DND-41 (cell line): ENCODE measurements at regions not wholly inside any gene's neighbourhood (a gene's known extent, or its start where the extent isn't known, plus 50 kb on each side); places are given as distances from the start of the nearest gene placed in this dataset.

Source experiments
- EZH2 ChIP-seq: IDR thresholded peaks from 3 replicates; pipeline ENCODE4 v1.6.1; 2012; ENCODE audit warnings: borderline replicate concordance, low read depth, mild to moderate bottlenecking, moderate library complexity, low read length, inconsistent platforms; ENCODE audit not compliant: severe bottlenecking
- TF ChIP-seq, protein P1 (sequence below): IDR thresholded peaks from 2 replicates; pipeline ENCODE4 v1.5.1; 2012; ENCODE audit warnings: borderline replicate concordance, low read length, moderate library complexity, mild to moderate bottlenecking; ENCODE audit not compliant: poor library complexity, severe bottlenecking; ENCODE audit errors: extremely low read depth

DNA sequence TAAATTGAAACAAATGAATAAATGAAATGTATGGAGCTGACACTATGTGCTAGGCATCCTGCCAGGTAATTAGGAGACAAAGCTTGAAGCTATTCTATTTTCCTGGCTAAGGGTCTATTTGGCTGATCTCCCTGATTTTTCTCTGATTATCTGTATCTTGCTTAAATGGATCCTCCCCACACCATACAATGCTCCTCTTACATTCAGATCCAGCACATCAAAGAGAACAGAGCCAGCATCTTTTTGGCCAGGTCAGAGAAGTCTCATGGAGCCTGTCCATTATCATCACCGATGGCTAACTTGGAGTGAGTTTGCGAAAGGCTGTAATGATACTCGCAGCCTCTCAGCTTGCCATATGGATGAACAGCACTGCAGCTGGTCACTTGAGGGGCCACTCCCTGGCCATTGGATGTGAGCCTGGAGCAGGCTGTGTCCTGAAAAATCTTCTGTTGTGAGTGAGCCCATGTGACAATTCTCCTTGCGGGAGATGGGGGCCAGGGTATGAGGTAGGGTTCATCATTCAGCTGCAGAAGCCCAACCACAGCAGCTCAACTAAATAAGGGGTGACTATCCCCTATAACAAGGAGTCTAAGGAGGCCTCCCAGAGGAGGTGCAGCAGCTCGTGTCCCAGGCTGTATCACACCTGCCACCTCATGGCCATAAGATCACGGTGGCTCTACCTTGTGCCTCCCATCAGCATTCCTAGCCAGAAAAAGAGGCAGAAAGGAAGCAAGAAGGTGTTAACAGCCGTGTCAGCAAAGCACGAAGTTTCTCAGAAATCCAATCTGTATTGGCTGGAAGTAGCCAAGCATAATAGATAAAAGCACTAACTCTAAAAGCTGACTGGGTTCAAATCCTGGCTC is 69.3 kb upstream of the ST8SIA2 start:
- TF ChIP-seq, protein P1, sequence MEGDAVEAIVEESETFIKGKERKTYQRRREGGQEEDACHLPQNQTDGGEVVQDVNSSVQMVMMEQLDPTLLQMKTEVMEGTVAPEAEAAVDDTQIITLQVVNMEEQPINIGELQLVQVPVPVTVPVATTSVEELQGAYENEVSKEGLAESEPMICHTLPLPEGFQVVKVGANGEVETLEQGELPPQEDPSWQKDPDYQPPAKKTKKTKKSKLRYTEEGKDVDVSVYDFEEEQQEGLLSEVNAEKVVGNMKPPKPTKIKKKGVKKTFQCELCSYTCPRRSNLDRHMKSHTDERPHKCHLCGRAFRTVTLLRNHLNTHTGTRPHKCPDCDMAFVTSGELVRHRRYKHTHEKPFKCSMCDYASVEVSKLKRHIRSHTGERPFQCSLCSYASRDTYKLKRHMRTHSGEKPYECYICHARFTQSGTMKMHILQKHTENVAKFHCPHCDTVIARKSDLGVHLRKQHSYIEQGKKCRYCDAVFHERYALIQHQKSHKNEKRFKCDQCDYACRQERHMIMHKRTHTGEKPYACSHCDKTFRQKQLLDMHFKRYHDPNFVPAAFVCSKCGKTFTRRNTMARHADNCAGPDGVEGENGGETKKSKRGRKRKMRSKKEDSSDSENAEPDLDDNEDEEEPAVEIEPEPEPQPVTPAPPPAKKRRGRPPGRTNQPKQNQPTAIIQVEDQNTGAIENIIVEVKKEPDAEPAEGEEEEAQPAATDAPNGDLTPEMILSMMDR = no peak
- TF ChIP-seq EZH2 = no peak
